Left renal pelvis (tissue), 4 donors: ENCODE measurements at regions not wholly inside any gene's neighbourhood (a gene's known extent, or its start where the extent isn't known, plus 50 kb on each side); places are given as distances from the start of the nearest gene placed in this dataset.

Experiments
- DNase-seq, 4 donors: peaks; one replicate each; pipeline ENCODE4 v3.0.0-alpha.2; 2013; ENCODE audit warnings: low read depth in 4 of 4, low spot score in 3 of 4

- no peak for DNase-seq
Measured at GRCh38 chr6:97563529-97563928, 280.5 kb upstream of the MMS22L start.

GRCh38 chr6:97572943-97573342 lies 289.9 kb upstream of the MMS22L start:
- DNase-seq: no peak

GRCh38 chr6:97586344-97586743 lies 303.3 kb upstream of the MMS22L start:
- DNase-seq: no peak

- DNase-seq: no peak
Measured at GRCh38 chr6:97591955-97592354, 308.9 kb upstream of the MMS22L start.

GRCh38 chr6:97594844-97595243 lies 311.8 kb upstream of the MMS22L start:
- DNase-seq: peak in 1 of 4 donors; percentile 9

- DNase-seq: no peak
Measured at GRCh38 chr6:97621111-97621510, 338.1 kb upstream of the MMS22L start.

- no peak for DNase-seq
Measured at GRCh38 chr6:97626671-97627441, 343.8 kb upstream of the MMS22L start.

GRCh38 chr6:97629180-97629579 lies 346.2 kb upstream of the MMS22L start:
- DNase-seq: no peak

- no peak for DNase-seq
Measured at GRCh38 chr6:97630604-97631003, 347.6 kb upstream of the MMS22L start.

- no peak for DNase-seq
Measured at GRCh38 chr6:97632341-97632740, 349.3 kb upstream of the MMS22L start.

- no peak for DNase-seq
Measured at GRCh38 chr6:97639702-97640101, 356.7 kb upstream of the MMS22L start.

- DNase-seq: no peak
Measured at GRCh38 chr6:97644353-97644752, 361.3 kb upstream of the MMS22L start.

- DNase-seq: no peak
Measured at GRCh38 chr6:97645757-97646156, 362.7 kb upstream of the MMS22L start.

- no peak for DNase-seq
Measured at GRCh38 chr6:97653076-97653475, 370.1 kb upstream of the MMS22L start.

- no peak for DNase-seq
Measured at GRCh38 chr6:97653517-97653916, 370.5 kb upstream of the MMS22L start.

- no peak for DNase-seq
Measured at GRCh38 chr6:97654674-97655073, 371.7 kb upstream of the MMS22L start.

GRCh38 chr6:97656236-97656635 lies 373.2 kb upstream of the MMS22L start:
- no peak for DNase-seq

- no peak for DNase-seq
Measured at GRCh38 chr6:97656706-97657350, 373.8 kb upstream of the MMS22L start.

- DNase-seq: no peak
Measured at GRCh38 chr6:97658090-97658489, 375.1 kb upstream of the MMS22L start.

- DNase-seq: no peak
Measured at GRCh38 chr6:97663252-97663651, 380.2 kb upstream of the MMS22L start.

GRCh38 chr6:97665446-97665845 lies 382.4 kb upstream of the MMS22L start:
- DNase-seq: no peak

- no peak for DNase-seq
Measured at GRCh38 chr6:97666889-97667288, 383.9 kb upstream of the MMS22L start.
